ENCODE measurements at regions not wholly inside any gene's neighbourhood (a gene's known extent, or its start where the extent isn't known, plus 50 kb on each side); places are given as distances from the start of the nearest gene placed in this dataset.

- H3K79me2 ChIP-seq (ENCODE audit: insufficient read depth, low read length): no peaks in the 10 kb centered on the region
- POLR2A ChIA-PET: no interaction called here
- H3K9ac ChIP-seq (ENCODE audit: insufficient read depth, low read depth, low read length): no peak overlapping the region
- intact Hi-C loops (cut with micrococcal nuclease; ENCODE audit: unreplicated experiment): no loop called here
- H3K27me3 ChIP-seq (ENCODE audit: control insufficient read depth in 1 of 2, insufficient read depth in 2 of 2, low read length in 2 of 2): peaks cover 0 to 14% of the 10 kb centered on the region in 2 experiments; a peak in 4 of 5 replicates
- no peak overlapping the region for H3K27ac ChIP-seq (ENCODE audit: extremely low read length, insufficient read depth, low read length)
- no peak for TF ChIP-seq ZNF317 (CRISPR knock-in tag; IDR thresholded peaks at IDR 0.05)
- TF ChIP-seq RELA (CRISPR knock-in tag; IDR thresholded peaks at IDR 0.05): no peak
- TF ChIP-seq ZNF737 (CRISPR knock-in tag; IDR thresholded peaks at IDR 0.05; ENCODE audit: borderline replicate concordance): no peak
- TF ChIP-seq HDAC2 (CRISPR knock-in tag; IDR thresholded peaks at IDR 0.05): no peak
- no peak for TF ChIP-seq TBL1XR1 (IDR thresholded peaks at IDR 0.05; ENCODE audit: borderline replicate concordance, low read length, partially characterized antibody)
- TF ChIP-seq SP140L (CRISPR knock-in tag; IDR thresholded peaks at IDR 0.05; ENCODE audit: borderline replicate concordance): no peak
- TF ChIP-seq, protein P1, sequence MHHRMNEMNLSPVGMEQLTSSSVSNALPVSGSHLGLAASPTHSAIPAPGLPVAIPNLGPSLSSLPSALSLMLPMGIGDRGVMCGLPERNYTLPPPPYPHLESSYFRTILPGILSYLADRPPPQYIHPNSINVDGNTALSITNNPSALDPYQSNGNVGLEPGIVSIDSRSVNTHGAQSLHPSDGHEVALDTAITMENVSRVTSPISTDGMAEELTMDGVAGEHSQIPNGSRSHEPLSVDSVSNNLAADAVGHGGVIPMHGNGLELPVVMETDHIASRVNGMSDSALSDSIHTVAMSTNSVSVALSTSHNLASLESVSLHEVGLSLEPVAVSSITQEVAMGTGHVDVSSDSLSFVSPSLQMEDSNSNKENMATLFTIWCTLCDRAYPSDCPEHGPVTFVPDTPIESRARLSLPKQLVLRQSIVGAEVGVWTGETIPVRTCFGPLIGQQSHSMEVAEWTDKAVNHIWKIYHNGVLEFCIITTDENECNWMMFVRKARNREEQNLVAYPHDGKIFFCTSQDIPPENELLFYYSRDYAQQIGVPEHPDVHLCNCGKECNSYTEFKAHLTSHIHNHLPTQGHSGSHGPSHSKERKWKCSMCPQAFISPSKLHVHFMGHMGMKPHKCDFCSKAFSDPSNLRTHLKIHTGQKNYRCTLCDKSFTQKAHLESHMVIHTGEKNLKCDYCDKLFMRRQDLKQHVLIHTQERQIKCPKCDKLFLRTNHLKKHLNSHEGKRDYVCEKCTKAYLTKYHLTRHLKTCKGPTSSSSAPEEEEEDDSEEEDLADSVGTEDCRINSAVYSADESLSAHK (CRISPR knock-in tag; IDR thresholded peaks at IDR 0.05; ENCODE audit: borderline replicate concordance): no peak
- TF ChIP-seq ZNF841 (CRISPR knock-in tag; IDR thresholded peaks at IDR 0.05; ENCODE audit: borderline replicate concordance): no peak
- H2AFZ ChIP-seq (ENCODE audit: low read length): no peak overlapping the region
- DNase-seq (ENCODE audit: low spot score): no peak
- in situ Hi-C loops (cut with HindIII; ENCODE audit: extremely low pct_ligation_motif_present, low pct_unique_long_range_greater_than_20kb): no loop called here
- H3K4me1 ChIP-seq (ENCODE audit: insufficient read depth, low read length): no peaks in the 10 kb centered on the region
- 6% methylated on average over 3 of the region's 3 CpGs for WGBS (ENCODE audit: low lambda C conversion rate)
- no peak for ATAC-seq
- CTCF ChIA-PET (ENCODE audit: low intra/inter-chr PET ratio, low total read pairs): no interaction called here
- no TSS peak for BruUV-seq (replicated peaks)
- H4K20me1 ChIP-seq (ENCODE audit: insufficient read depth, low read length): no peaks in the 10 kb centered on the region
- no peak for FAIRE-seq
- no peaks in the 10 kb centered on the region for H3K9me3 ChIP-seq (ENCODE audit: low read length)
- no peaks in the 10 kb centered on the region for H3K36me3 ChIP-seq (replicated peaks in 1 of 2; ENCODE audit: control insufficient read depth in 1 of 2, insufficient read depth in 2 of 2, low read length in 2 of 2)
- no peak overlapping the region for H3K4me2 ChIP-seq (ENCODE audit: low read depth, low read length)
- H3K4me3 ChIP-seq (replicated peaks in 1 of 3; ENCODE audit: insufficient read depth in 1 of 3, low read depth in 2 of 3, low read length in 3 of 3): no peak overlapping the region
Measured at GRCh38 chr3:38998086-38998485, 53.7 kb downstream of the SCN11A start.
